GM18951 (cell line): ENCODE measurements at regions not wholly inside any gene's neighbourhood (a gene's known extent, or its start where the extent isn't known, plus 50 kb on each side); places are given as distances from the start of the nearest gene placed in this dataset.
A peak's percentile ranks its signal among the peaks of the same experiment; 100 is the strongest.

Experiments used
- POLR2A ChIP-seq: IDR thresholded peaks from 4 replicates; pipeline ENCODE4 v1.6.1; 2011; ENCODE audit warnings: mild to moderate bottlenecking; ENCODE audit not compliant: insufficient read length, insufficient read depth; ENCODE audit errors: extremely low read depth
- in situ Hi-C: fragments of 300-500 bp; cut with MboI; formaldehyde crosslinking; loops from one replicate; pipeline ENCODE4 v1.12.0; 2022; ENCODE audit warnings: low sequenced_read_pairs, mixed read lengths, inconsistent platforms; ENCODE audit not compliant: unreplicated experiment

DNA sequence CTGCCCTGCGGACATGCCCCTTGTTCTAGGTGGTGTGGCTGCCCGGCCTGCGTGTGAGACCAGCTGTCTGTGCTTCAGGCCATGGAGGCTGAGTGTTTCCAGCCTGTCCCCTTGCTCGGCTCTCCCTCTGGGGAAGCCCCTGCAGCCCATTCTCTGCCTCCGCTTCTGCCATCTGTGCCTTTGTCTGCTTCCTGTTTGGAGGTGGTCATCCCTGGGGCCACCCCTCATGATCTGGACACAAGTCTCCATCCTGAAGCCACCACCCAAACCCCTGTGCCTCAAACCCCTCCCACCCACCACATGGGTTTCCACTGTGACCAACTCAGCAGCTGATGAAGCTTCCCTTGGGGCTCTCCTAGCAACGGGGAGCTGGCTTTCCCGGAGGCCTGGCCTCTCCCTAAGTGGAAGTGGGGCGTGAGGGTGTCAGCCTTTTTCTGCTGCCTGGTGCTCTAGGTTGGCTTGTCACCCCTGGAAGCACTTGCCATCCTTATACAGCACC is 184.9 kb downstream of the SEC14L1 start:
- in situ Hi-C loops: loop anchor here (10.0 kb wide), 1 partner anchor 169 kb away; no protein-coding TSS in a partner anchor
- TF ChIP-seq POLR2A: peak; percentile 4

DNA sequence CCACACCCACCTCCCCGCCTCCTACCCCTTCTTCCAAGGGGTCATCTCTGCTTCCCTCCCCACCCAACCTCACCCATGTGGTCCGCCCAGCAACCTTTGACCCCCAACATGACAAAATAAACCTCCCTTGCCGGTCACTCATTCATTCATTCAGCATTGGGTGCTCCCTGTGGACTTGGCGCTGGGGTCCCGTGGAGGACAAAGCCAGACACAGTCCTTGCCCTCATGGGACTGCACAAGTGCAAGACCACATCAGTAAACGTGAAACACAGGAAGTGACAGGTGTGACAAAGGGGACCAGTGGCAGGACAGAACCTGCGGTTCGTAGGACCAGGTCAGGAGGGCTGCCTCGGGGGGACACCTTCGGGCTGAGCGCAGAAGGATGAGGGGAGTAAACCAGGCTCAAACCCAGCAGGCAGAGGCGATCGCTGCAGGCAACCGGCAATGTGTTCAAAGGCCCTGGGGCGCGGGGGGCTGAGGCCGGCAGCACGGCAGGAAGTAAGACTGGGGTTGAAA is 185.4 kb downstream of the SEC14L1 start:
- no peak for TF ChIP-seq POLR2A
- in situ Hi-C loops: loop anchor here (10.0 kb wide), 1 partner anchor 169 kb away; no protein-coding TSS in a partner anchor

DNA sequence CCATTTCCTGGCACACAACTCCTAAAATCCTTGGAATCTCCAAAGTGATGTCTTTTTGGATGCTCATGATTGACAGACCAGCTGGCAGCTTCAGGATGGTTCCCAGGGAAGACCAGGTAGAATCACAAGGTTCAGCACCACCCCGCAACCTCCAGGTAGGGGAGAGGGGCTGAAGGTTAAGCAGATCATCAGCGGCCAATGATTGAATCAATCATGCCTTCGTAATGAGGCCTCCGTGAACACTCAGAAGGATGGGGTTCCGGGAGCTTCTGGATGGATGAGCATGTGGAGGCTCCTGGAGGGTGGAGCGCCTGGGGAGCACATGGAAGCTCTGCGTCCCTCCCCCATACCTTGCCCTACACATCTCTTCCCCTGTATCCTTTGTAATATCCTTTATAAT is 185.9 kb downstream of the SEC14L1 start:
- no peak for TF ChIP-seq POLR2A
- in situ Hi-C loops: loop anchor here (10.0 kb wide), 1 partner anchor 168 kb away; no protein-coding TSS in a partner anchor

- no peak for TF ChIP-seq POLR2A
- in situ Hi-C loops: loop anchor here (10.0 kb wide), 1 partner anchor 168 kb away; no protein-coding TSS in a partner anchor
These were observed 186.4 kb downstream of the SEC14L1 start for GRCh38 chr17:77327181-77327565.

DNA sequence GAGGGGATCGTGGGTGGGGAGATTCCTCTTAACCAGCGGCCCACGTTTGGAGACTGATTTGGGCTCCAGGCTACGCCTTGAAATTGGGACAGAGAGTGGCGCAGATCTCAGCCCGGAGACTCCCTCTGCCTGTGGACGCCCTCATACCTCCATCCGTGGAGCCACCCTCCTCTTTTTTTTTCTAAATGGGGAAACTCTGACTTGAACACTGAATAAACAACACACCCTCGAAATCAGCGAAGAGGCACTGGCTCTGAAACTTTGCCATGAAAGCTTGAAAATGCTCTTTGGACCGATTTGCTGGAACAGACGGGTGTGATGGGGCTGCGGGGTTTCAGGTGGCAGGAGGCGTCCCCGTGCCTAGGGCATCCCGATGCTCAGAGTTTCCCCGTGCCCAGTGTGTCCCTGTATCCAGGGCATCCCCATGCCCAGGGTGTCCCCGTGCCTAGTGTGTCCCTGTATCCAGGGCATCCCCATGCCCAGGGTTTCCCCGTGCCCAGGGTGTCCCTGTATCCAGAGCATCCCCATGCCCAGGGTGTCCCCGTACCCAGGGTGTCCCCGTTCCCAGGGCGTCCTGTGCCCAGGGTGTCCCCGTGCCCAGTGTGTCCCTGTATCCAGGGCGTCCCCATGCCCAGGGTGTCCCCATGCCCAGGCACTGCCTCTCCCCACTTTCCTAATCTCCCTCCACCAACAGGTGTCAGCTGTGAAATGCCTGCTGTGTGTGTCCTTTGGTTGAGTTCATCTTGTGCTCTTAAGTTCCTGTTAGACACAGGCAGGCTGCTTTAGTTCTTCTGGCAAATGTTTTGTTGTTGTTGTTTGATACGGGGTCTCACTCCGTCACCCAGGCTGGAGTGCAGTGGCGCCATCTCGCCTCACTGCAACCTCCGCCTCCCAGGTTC is 187.0 kb downstream of the SEC14L1 start:
- in situ Hi-C loops: loop anchor here (10.0 kb wide), 1 partner anchor 167 kb away; no protein-coding TSS in a partner anchor
- TF ChIP-seq POLR2A: no peak

DNA sequence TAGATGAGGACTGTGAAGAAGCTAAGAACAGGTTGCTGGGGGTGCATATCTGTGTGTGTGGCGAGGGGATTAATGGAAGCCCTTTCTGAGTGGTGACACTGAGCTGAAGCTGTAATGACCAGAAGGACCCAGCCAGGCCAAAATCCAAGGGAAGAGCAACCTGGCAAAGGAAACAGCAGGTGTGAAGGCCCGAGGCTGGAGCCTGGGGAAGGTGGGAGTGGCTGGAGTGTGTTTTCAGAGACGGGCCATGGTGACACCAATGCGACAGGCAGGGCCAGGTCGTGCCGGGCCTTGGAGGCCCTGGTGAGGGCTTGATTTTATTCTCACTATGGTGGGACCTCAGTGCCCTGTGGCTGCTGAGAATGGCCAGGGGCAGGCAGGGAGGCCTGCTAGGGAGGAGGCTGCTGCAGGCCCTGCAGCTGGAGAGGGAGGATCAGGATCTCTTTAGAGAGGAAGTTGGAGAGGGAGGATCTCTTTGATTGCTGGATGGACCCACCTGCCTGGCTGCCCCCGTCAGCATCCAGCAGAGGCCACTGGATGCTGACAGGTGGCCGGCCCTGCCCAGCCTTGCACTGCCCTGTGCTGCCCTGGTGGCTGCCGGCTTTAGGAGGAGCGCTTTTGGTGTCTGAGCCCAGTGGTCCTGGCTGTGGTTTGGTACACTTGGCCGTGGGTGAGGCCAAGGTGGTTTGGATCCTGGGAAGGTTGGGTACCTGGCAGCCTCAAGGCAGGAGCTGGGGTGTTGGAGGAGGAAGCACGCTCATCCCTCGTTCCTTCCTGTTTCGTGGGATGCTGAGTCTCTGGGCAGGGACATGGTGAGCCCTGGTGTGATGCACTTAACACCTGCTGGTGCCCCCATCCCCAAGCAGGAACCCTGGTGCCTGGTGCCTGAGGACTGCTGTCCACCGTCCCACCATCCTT is 188.3 kb downstream of the SEC14L1 start:
- in situ Hi-C loops: loop anchor here (10.0 kb wide), 1 partner anchor 166 kb away; no protein-coding TSS in a partner anchor
- no peak for TF ChIP-seq POLR2A

DNA sequence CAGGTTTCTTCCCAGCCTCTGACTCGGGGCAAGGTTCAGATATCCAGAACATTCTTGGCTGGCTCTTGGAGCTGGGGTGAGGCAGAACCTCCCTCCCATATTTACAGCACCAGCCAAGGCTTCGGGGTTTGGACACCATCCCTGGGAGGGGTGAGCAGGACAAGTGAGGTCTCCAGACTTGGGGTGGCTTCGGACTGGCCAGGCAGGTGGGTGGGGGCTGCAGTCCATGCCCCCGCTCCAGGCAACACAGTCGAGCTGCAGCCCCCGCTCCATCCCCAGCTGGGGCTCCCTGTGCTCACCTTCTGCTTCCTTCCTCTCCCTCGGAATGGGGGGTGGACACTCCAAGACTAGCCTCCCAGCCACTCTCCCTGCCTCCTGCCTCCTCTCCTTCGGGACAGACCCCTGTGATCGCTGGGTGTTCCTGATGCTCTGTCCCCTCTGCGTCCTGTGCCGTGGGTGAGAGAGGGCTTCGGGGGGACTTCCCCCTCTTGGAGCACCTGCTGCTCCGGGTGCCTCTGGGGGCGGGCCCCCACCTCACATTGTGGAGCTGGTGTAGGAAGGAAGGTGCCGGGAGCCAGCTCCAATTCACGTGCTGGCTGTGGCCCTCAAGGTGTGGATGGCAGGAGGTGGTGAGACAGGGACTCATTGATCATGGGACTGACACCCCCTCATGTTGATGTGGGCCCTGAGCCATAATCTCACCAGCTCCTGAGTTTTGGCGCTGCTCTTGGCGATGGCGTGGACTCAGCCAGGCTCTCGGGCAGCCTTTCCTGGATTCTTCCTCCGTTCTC is 189.2 kb downstream of the SEC14L1 start:
- in situ Hi-C loops: loop anchor here (10.0 kb wide), 1 partner anchor 165 kb away; no protein-coding TSS in a partner anchor
- no peak for TF ChIP-seq POLR2A

DNA sequence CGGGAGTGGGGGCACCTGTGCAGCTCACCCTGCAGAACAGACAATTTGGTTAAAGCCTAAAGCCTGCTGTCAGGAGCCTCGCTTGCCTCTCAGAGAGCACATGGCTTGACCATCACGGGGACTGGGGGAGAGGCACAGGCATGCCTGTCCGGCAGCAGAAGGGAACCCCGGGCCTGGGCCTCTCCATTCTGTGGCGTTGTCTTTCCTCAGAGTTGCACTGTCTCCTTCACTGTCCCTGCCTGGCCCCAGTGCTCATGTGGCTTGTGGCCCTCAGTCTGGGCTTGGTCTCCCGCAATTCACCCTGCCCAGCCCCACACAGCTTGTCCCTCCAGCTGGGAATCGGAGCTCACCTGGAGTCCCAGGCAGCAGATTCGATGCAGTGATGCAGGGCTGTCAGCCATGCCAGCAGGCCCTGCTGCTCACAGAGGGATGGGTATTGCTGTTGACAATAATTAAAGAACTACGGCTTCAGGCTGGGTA is 189.9 kb downstream of the SEC14L1 start:
- in situ Hi-C loops: no loop called here
- no peak for TF ChIP-seq POLR2A

DNA sequence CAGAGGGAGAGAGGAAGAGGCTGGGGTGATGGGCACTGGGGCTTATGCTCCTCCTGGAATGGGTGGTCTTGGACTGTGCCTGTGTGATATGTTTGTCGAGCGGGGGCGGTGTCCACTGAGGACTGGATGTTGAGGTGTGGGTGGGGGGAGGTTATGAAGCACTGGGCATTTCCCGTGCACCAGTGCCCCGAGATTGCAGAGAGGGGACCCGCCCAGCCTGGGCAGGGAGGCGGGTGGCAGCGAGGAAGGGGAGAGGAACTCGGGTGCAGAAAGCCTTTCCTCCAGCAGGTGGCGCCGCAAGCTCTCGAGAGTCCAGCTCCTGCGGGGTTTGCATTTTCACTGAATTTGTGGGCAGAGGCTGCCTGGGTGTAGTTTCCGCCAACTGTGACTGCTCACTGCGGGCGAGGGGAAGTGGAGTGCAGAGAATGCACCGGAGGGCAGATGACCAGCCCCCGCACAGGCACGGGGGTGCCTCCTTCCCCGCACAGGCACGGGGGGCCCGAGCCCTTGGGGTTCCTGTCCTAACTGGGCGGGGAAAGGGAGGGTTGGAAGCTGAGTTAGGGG is 190.6 kb downstream of the SEC14L1 start:
- in situ Hi-C loops: no loop called here
- peak; percentile 47 for TF ChIP-seq POLR2A

GRCh38 chr17:77332034-77332971 is 191.5 kb downstream of the SEC14L1 start:
- no peak for TF ChIP-seq POLR2A
- in situ Hi-C loops: no loop called here
